ENCODE measurements at regions not wholly inside any gene's neighbourhood (a gene's known extent, or its start where the extent isn't known, plus 50 kb on each side); places are given as distances from the start of the nearest gene placed in this dataset.

- no peak for DNase-seq (ENCODE audit: low spot score)
Measured at GRCh38 chr10:121182219-121182618, 331.1 kb downstream of the WDR11 start.

GRCh38 chr10:121183236-121183635 lies 332.1 kb downstream of the WDR11 start:
- DNase-seq (ENCODE audit: low spot score) = no peak

- no peak for DNase-seq (ENCODE audit: low spot score)
Measured at GRCh38 chr10:121183707-121184106, 332.5 kb downstream of the WDR11 start.

GRCh38 chr10:121185816-121186455 lies 334.8 kb downstream of the WDR11 start:
- DNase-seq (ENCODE audit: low spot score) = no peak

GRCh38 chr10:121187391-121187790 lies 336.2 kb downstream of the WDR11 start:
- DNase-seq (ENCODE audit: low spot score) = no peak

GRCh38 chr10:121188005-121188404 lies 336.8 kb downstream of the WDR11 start:
- DNase-seq (ENCODE audit: low spot score) = no peak

- DNase-seq (ENCODE audit: low spot score) = no peak
Measured at GRCh38 chr10:121189066-121189465, 337.9 kb downstream of the WDR11 start.

- no peak for DNase-seq (ENCODE audit: low spot score)
Measured at GRCh38 chr10:121194696-121195523, 343.7 kb downstream of the WDR11 start.

- DNase-seq (ENCODE audit: low spot score) = no peak
Measured at GRCh38 chr10:121195524-121195910, 344.4 kb downstream of the WDR11 start.

GRCh38 chr10:121199081-121199480 lies 347.9 kb downstream of the WDR11 start:
- DNase-seq (ENCODE audit: low spot score) = no peak

GRCh38 chr10:121205625-121206024 lies 354.5 kb downstream of the WDR11 start:
- no peak for DNase-seq (ENCODE audit: low spot score)

- DNase-seq (ENCODE audit: low spot score) = no peak
Measured at GRCh38 chr10:121211446-121211845, 360.3 kb downstream of the WDR11 start.

GRCh38 chr10:121213437-121213836 lies 362.3 kb downstream of the WDR11 start:
- DNase-seq (ENCODE audit: low spot score) = no peak

GRCh38 chr10:121216295-121216694 lies 365.1 kb downstream of the WDR11 start:
- DNase-seq (ENCODE audit: low spot score) = no peak

- no peak for DNase-seq (ENCODE audit: low spot score)
Measured at GRCh38 chr10:121216721-121217181, 365.6 kb downstream of the WDR11 start.

- DNase-seq (ENCODE audit: low spot score) = no peak
Measured at GRCh38 chr10:121217331-121217730, 366.2 kb downstream of the WDR11 start.

GRCh38 chr10:121221072-121221471 lies 369.9 kb downstream of the WDR11 start:
- DNase-seq (ENCODE audit: low spot score) = no peak

- no peak for DNase-seq (ENCODE audit: low spot score)
Measured at GRCh38 chr10:121221991-121222390, 370.8 kb downstream of the WDR11 start.

- no peak for DNase-seq (ENCODE audit: low spot score)
Measured at GRCh38 chr10:121222842-121223241, 371.7 kb downstream of the WDR11 start.

GRCh38 chr10:121231079-121231478 lies 367.2 kb downstream of the FGFR2 start:
- no peak for DNase-seq (ENCODE audit: low spot score)

- no peak for DNase-seq (ENCODE audit: low spot score)
Measured at GRCh38 chr10:121232494-121232893, 365.8 kb downstream of the FGFR2 start.

GRCh38 chr10:121235692-121236091 lies 362.6 kb downstream of the FGFR2 start:
- no peak for DNase-seq (ENCODE audit: low spot score)

- DNase-seq (ENCODE audit: low spot score) = no peak
Measured at GRCh38 chr10:121236621-121237020, 361.6 kb downstream of the FGFR2 start.

- DNase-seq (ENCODE audit: low spot score) = no peak
Measured at GRCh38 chr10:121237718-121238117, 360.5 kb downstream of the FGFR2 start.
